Natural killer cell (primary cell): ENCODE measurements at regions not wholly inside any gene's neighbourhood (a gene's known extent, or its start where the extent isn't known, plus 50 kb on each side); places are given as distances from the start of the nearest gene placed in this dataset.
A peak's percentile ranks its signal among the peaks of the same experiment; 100 is the strongest.

Experiments used
- ATAC-seq, 3 donors: fragments of 150-1000 bp in 2 of 3; fragments of 200-7000 bp in 1 of 3; cut with Tn5 transposase; 1 replicate in 1 of 3; 2 replicates in 2 of 3; pipeline ENCODE4 v1.10.0; 2021; ENCODE audit warnings: mild to moderate bottlenecking in 2 of 3, moderate library complexity in 2 of 3
- DNase-seq, 2 donors: peaks; one replicate each; pipeline versions ENCODE4 v3.0.0 to v3.0.0-alpha.2; 2013 to 2021; ENCODE audit warnings: mixed read lengths in 1 of 2
- H3K27ac ChIP-seq: one replicate; pipeline ENCODE4 v1.5.1; 2013; ENCODE audit warnings: mild to moderate bottlenecking, low read length
- H3K27me3 ChIP-seq: one replicate; pipeline ENCODE4 v1.6.1; 2013; ENCODE audit warnings: low read length; ENCODE audit not compliant: control insufficient read depth, insufficient read depth
- H3K36me3 ChIP-seq: one replicate; pipeline ENCODE4 v1.6.1; 2013; ENCODE audit warnings: low read length; ENCODE audit not compliant: control insufficient read depth, insufficient read depth
- H3K4me1 ChIP-seq: one replicate; pipeline ENCODE4 v1.6.1; 2013; ENCODE audit warnings: low read length; ENCODE audit not compliant: control insufficient read depth, insufficient read depth
- H3K4me3 ChIP-seq: one replicate; pipeline ENCODE4 v1.5.1; 2013; ENCODE audit warnings: low read length
- H3K9me3 ChIP-seq: one replicate; pipeline ENCODE4 v1.6.1; 2013; ENCODE audit warnings: low read length; ENCODE audit not compliant: control insufficient read depth, insufficient read depth
- H3K27ac Mint-ChIP-seq, 2 donors: one replicate each; pipeline ENCODE4 v1.8.0; 2022; ENCODE audit warnings: mild to moderate bottlenecking in 2 of 2, mixed read lengths in 2 of 2, moderate library complexity in 1 of 2
- H3K27me3 Mint-ChIP-seq, 2 donors: one replicate each; pipeline ENCODE4 v1.8.0; 2022; ENCODE audit warnings: low read depth in 2 of 2, mixed read lengths in 2 of 2
- H3K36me3 Mint-ChIP-seq: one replicate; pipeline ENCODE4 v1.8.0; 2022; ENCODE audit warnings: mixed read lengths
- H3K4me1 Mint-ChIP-seq, 2 donors: one replicate each; pipeline ENCODE4 v1.8.0; 2022; ENCODE audit warnings: mixed read lengths in 2 of 2
- H3K4me3 Mint-ChIP-seq: one replicate; pipeline ENCODE4 v1.8.0; 2022; ENCODE audit warnings: mild to moderate bottlenecking, moderate library complexity, mixed read lengths
- H3K9me3 Mint-ChIP-seq, 2 donors: one replicate each; pipeline ENCODE4 v1.8.0; 2022; ENCODE audit warnings: mixed read lengths in 2 of 2
- CTCF ChIP-seq: fragments of 200-600 bp; IDR thresholded peaks from one replicate; pipeline ENCODE4 v1.8.0; 2022; ENCODE audit warnings: antibody characterized with exemption
- WGBS: methylation state at CpG from one replicate; pipeline ENCODE4 v1.1.7; 2013; ENCODE audit warnings: missing lambda C conversion rate; ENCODE audit not compliant: insufficient coverage; 5-methylcytosine and 5-hydroxymethylcytosine counted together
- intact Hi-C: fragments of 100-400 bp; cut with micrococcal nuclease; formaldehyde crosslinking; loops from one replicate; pipeline ENCODE4 v1.14.2; 2022

- Mint-ChIP-seq H3K9me3 (peaks cover 0 to 2% of the 10 kb centered on the region in 2 donors), H3K27ac (no peak overlapping the region), H3K36me3 (no peaks in the 10 kb centered on the region), H3K27me3 (peaks cover 20 to 24% of the 10 kb centered on the region in 2 donors), H3K4me3 (no peak overlapping the region), H3K4me1 (peaks cover 5 to 7% of the 10 kb centered on the region in 2 donors)
- ATAC-seq (no peak), DNase-seq (no peak)
- H3K9me3 ChIP-seq, result no peaks in the 10 kb centered on the region
- no peak overlapping the region for H3K4me3 ChIP-seq
- TF ChIP-seq CTCF, result no peak
- no peaks in the 10 kb centered on the region for H3K27me3 ChIP-seq
- no peaks in the 10 kb centered on the region for H3K36me3 ChIP-seq
- H3K27ac ChIP-seq, result no peak overlapping the region
- H3K4me1 ChIP-seq, result peaks cover 16% of the 10 kb centered on the region
- intact Hi-C loops, result no loop called here
- WGBS, result 100% methylated on average over 3 of the region's 3 CpGs
These were observed 196.0 kb downstream of the MELK start for GRCh38 chr9:36768677-36769076.

- Histone ChIP-seq H3K4me1 (peaks cover 15% of the 10 kb centered on the region), H3K4me3 (no peak overlapping the region), H3K27me3 (no peaks in the 10 kb centered on the region), H3K36me3 (no peaks in the 10 kb centered on the region), H3K27ac (no peak overlapping the region), H3K9me3 (no peaks in the 10 kb centered on the region)
- Mint-ChIP-seq H3K27ac (no peak overlapping the region), H3K36me3 (no peaks in the 10 kb centered on the region), H3K4me1 (peaks cover 5 to 7% of the 10 kb centered on the region in 2 donors), H3K4me3 (no peak overlapping the region), H3K27me3 (peaks cover 24 to 26% of the 10 kb centered on the region in 2 donors), H3K9me3 (peaks cover 0 to 2% of the 10 kb centered on the region in 2 donors)
- WGBS, result 76% methylated on average over 9 of the region's 9 CpGs
- ATAC-seq (no peak), DNase-seq (no peak)
- intact Hi-C loops, result no loop called here
- TF ChIP-seq CTCF, result no peak
These were observed 197.3 kb downstream of the MELK start for GRCh38 chr9:36770025-36770424.

GRCh38 chr9:36772449-36773403 is 200.0 kb downstream of the MELK start:
- no peak for ATAC-seq

More at GRCh38 chr9:36772449-36773403, 200.0 kb downstream of the MELK start:
- Mint-ChIP-seq H3K4me3 (no peak overlapping the region), H3K27ac (no peak overlapping the region), H3K27me3 (peaks cover 34 to 46% of the 10 kb centered on the region in 2 donors), H3K36me3 (no peaks in the 10 kb centered on the region), H3K9me3 (no peaks in the 10 kb centered on the region), H3K4me1 (no peaks in the 10 kb centered on the region)
- peak in 1 of 2 donors; percentile 23 for DNase-seq
- intact Hi-C loops, result no loop called here
- no peak overlapping the region for H3K27ac ChIP-seq
- no peaks in the 10 kb centered on the region for H3K4me1 ChIP-seq
- WGBS, result 51% methylated on average over 17 of the region's 18 CpGs
- H3K9me3 ChIP-seq, result no peaks in the 10 kb centered on the region
- TF ChIP-seq CTCF, result no peak
- no peak overlapping the region for H3K4me3 ChIP-seq
- no peaks in the 10 kb centered on the region for H3K36me3 ChIP-seq
- no peaks in the 10 kb centered on the region for H3K27me3 ChIP-seq
